SH-SY5Y (cell line): ENCODE measurements at regions not wholly inside any gene's neighbourhood (a gene's known extent, or its start where the extent isn't known, plus 50 kb on each side); places are given as distances from the start of the nearest gene placed in this dataset.

Source experiments
- GATA2 ChIP-seq: IDR thresholded peaks from 2 replicates; pipeline ENCODE4 v1.6.1; 2011; ENCODE audit warnings: mild to moderate bottlenecking, low read depth, low read length
- GATA3 ChIP-seq: IDR thresholded peaks from 2 replicates; pipeline ENCODE4 v1.6.1; 2011; ENCODE audit warnings: low read depth, mild to moderate bottlenecking, low read length, moderate library complexity

- TF ChIP-seq GATA2 (no peak), GATA3 (no peak)
Measured at GRCh38 chrX:25207803-25208475, 192.2 kb upstream of the ARX start.
